IMR-90 (cell line): ENCODE measurements at regions not wholly inside any gene's neighbourhood (a gene's known extent, or its start where the extent isn't known, plus 50 kb on each side); places are given as distances from the start of the nearest gene placed in this dataset.

Experiments used
- ATAC-seq: fragments of 200-7000 bp; cut with Tn5 transposase; 2 replicates; pipeline ENCODE4 v1.9.1; 2020; ENCODE audit warnings: low read depth, mild to moderate bottlenecking, moderate library complexity
- BruUV-seq: library from RNA; stranded (reverse); fragments of 400-500 nt; replicated peaks from 2 replicates; lab custom pipeline; 2021; lab: Mats Ljungman, UMichigan
- CTCF ChIA-PET: fragments of 300-600 bp; formaldehyde crosslinking; extraction: SDS; loops from one replicate; lab custom pipeline; 2021; ENCODE audit warnings: antibody characterized with exemption; lab: Yijun Ruan, JAX
- POLR2A ChIA-PET: fragments of 300-600 bp; sonication (Branson Sonifier 250); formaldehyde crosslinking; loops from one replicate; lab custom pipeline; 2022; ENCODE audit warnings: antibody characterized with exemption; ENCODE audit not compliant: unreplicated experiment; lab: Charles Lee
- DNase-seq: peaks from one replicate; pipeline ENCODE4 v3.0.0; 2013
- H2AFZ ChIP-seq: replicated peaks from 2 replicates; pipeline ENCODE3; 2013; ENCODE audit warnings: low read length, mild to moderate bottlenecking; ENCODE audit not compliant: poor library complexity
- H2AK5ac ChIP-seq: 2 replicates; pipeline ENCODE4 v1.6.1; 2013; ENCODE audit warnings: low read depth, low read length, inconsistent platforms
- H2AK9ac ChIP-seq: replicated peaks from 2 replicates; pipeline ENCODE3; 2013; ENCODE audit warnings: mild to moderate bottlenecking, low read depth, low read length, moderate library complexity; ENCODE audit not compliant: poor library complexity
- H2BK120ac ChIP-seq: 2 replicates; pipeline ENCODE4 v1.6.1; 2013; ENCODE audit warnings: low read depth, low read length, inconsistent platforms
- H2BK15ac ChIP-seq: 3 replicates; pipeline ENCODE4 v1.6.1; 2013; ENCODE audit warnings: low read depth, low read length, inconsistent platforms
- H2BK20ac ChIP-seq: 2 replicates; pipeline ENCODE4 v1.6.1; 2013; ENCODE audit warnings: low read depth, mild to moderate bottlenecking, inconsistent platforms, low read length, moderate library complexity
- H2BK5ac ChIP-seq: 2 replicates; pipeline ENCODE4 v1.6.1; 2013; ENCODE audit warnings: mild to moderate bottlenecking, low read depth, low read length, inconsistent platforms; ENCODE audit not compliant: poor library complexity, severe bottlenecking
- H3K14ac ChIP-seq: replicated peaks from 2 replicates; pipeline ENCODE4 v1.6.1; 2013; ENCODE audit warnings: low read depth, low read length, inconsistent platforms
- H3K18ac ChIP-seq: 2 replicates; pipeline ENCODE4 v1.6.1; 2013; ENCODE audit warnings: low read depth, low read length, control low read depth
- H3K23ac ChIP-seq: 2 replicates; pipeline ENCODE4 v1.6.1; 2013; ENCODE audit warnings: low read depth, low read length, inconsistent platforms
- H3K27ac ChIP-seq: 2 replicates; pipeline ENCODE4 v1.5.1; 2013; ENCODE audit warnings: mild to moderate bottlenecking, control low read depth, low read length; ENCODE audit not compliant: insufficient read depth
- H3K27me3 ChIP-seq: 2 replicates; pipeline ENCODE4 v1.6.1; 2013; ENCODE audit warnings: low read length; ENCODE audit not compliant: control insufficient read depth, insufficient read depth
- H3K36me3 ChIP-seq: 2 replicates; pipeline ENCODE4 v1.6.1; 2013; ENCODE audit warnings: low read length, mixed read lengths; ENCODE audit not compliant: control insufficient read depth, insufficient read depth
- H3K4ac ChIP-seq: 2 replicates; pipeline ENCODE4 v1.6.1; 2013; ENCODE audit warnings: low read depth, low read length, inconsistent platforms
- H3K4me1 ChIP-seq: 2 replicates; pipeline ENCODE4 v1.6.1; 2013; ENCODE audit warnings: low read length, mixed read lengths; ENCODE audit not compliant: control insufficient read depth, insufficient read depth
- H3K4me2 ChIP-seq: 2 replicates; pipeline ENCODE4 v1.6.1; 2013; ENCODE audit warnings: low read depth, mild to moderate bottlenecking, control low read depth, low read length, moderate library complexity
- H3K4me3 ChIP-seq: 2 replicates; pipeline ENCODE4 v1.5.1; 2013; ENCODE audit warnings: low read depth, mild to moderate bottlenecking, control low read depth, low read length, moderate library complexity; ENCODE audit not compliant: insufficient read depth
- H3K56ac ChIP-seq: 2 replicates; pipeline ENCODE4 v1.6.1; 2013; ENCODE audit warnings: low read length, inconsistent platforms; ENCODE audit not compliant: insufficient read depth; ENCODE audit errors: extremely low read depth
- H3K79me1 ChIP-seq, 2 experiments: 2 replicates each; pipeline ENCODE4 v1.6.1; 2013; ENCODE audit warnings: low read length in 2 of 2, inconsistent platforms in 1 of 2, low read depth in 1 of 2
- H3K9ac ChIP-seq: 2 replicates; pipeline ENCODE4 v1.6.1; 2013; ENCODE audit warnings: low read depth, low read length, control low read depth
- H3K9me1 ChIP-seq: 2 replicates; pipeline ENCODE4 v1.6.1; 2013; ENCODE audit warnings: low read length, inconsistent platforms; ENCODE audit not compliant: insufficient read depth
- H3K9me3 ChIP-seq: 2 replicates; pipeline ENCODE4 v1.6.1; 2013; ENCODE audit warnings: low read length; ENCODE audit not compliant: control insufficient read depth, insufficient read depth
- H4K20me1 ChIP-seq: 2 replicates; pipeline ENCODE4 v1.6.1; 2013; ENCODE audit warnings: low read length, inconsistent platforms; ENCODE audit not compliant: insufficient read depth
- H4K5ac ChIP-seq: 2 replicates; pipeline ENCODE4 v1.6.1; 2013; ENCODE audit warnings: mild to moderate bottlenecking, low read depth, low read length, control low read depth
- H4K8ac ChIP-seq, 2 experiments: 2 replicates each; pipeline ENCODE4 v1.6.1; 2013; ENCODE audit warnings: low read depth in 2 of 2, low read length in 2 of 2, control low read depth in 1 of 2, inconsistent platforms in 1 of 2
- H4K91ac ChIP-seq: 2 replicates; pipeline ENCODE4 v1.6.1; 2013; ENCODE audit warnings: low read depth, low read length, inconsistent platforms; ENCODE audit not compliant: insufficient read depth
- BHLHE40 ChIP-seq: fragments of 150-350 bp; IDR thresholded peaks from 2 replicates; pipeline ENCODE4 v1.6.1; 2016; ENCODE audit warnings: mild to moderate bottlenecking, low read depth, low read length
- CEBPB ChIP-seq: IDR thresholded peaks from 2 replicates; pipeline ENCODE4 v1.6.1; 2012; ENCODE audit warnings: low read depth, low read length, improper control_type of control experiment
- CHD1 ChIP-seq: IDR thresholded peaks from 2 replicates; pipeline ENCODE4 v1.6.1; 2012; ENCODE audit warnings: low read depth, low read length, improper control_type of control experiment
- ELK1 ChIP-seq: fragments of 150-350 bp; IDR thresholded peaks from 2 replicates; pipeline ENCODE4 v1.6.1; 2016; ENCODE audit warnings: low read depth, mild to moderate bottlenecking, low read length, moderate library complexity, borderline replicate concordance
- FOS ChIP-seq: fragments of 150-350 bp; IDR thresholded peaks from 2 replicates; pipeline ENCODE4 v1.6.1; 2016; ENCODE audit warnings: low read depth, low read length
- MAFK ChIP-seq: IDR thresholded peaks from 2 replicates; pipeline ENCODE4 v1.6.1; 2012; ENCODE audit warnings: low read depth, low read length, improper control_type of control experiment
- MAZ ChIP-seq: IDR thresholded peaks from 2 replicates; pipeline ENCODE4 v1.6.1; 2012; ENCODE audit warnings: low read depth, mild to moderate bottlenecking, low read length, improper control_type of control experiment, moderate library complexity, borderline replicate concordance
- MXI1 ChIP-seq: IDR thresholded peaks from 2 replicates; pipeline ENCODE4 v1.6.1; 2012; ENCODE audit warnings: low read depth, mild to moderate bottlenecking, low read length, moderate library complexity, borderline replicate concordance
- NFE2L2 ChIP-seq: fragments of 150-350 bp; IDR thresholded peaks from 2 replicates; pipeline ENCODE4 v1.6.1; 2016; ENCODE audit warnings: low read depth, mild to moderate bottlenecking, low read length
- POLR2A ChIP-seq: IDR thresholded peaks from 2 replicates; pipeline ENCODE4 v1.6.1; 2012; ENCODE audit warnings: mild to moderate bottlenecking, low read depth, low read length
- RAD21 ChIP-seq: IDR thresholded peaks from 2 replicates; pipeline ENCODE4 v1.6.1; 2012; ENCODE audit warnings: low read length, improper control_type of control experiment
- RCOR1 ChIP-seq: IDR thresholded peaks from 2 replicates; pipeline ENCODE4 v1.6.1; 2012; ENCODE audit warnings: mild to moderate bottlenecking, low read length, improper control_type of control experiment; ENCODE audit not compliant: insufficient replicate concordance
- RFX5 ChIP-seq: IDR thresholded peaks from 2 replicates; pipeline ENCODE4 v1.8.0; 2012; ENCODE audit warnings: low read depth, mild to moderate bottlenecking, low read length, moderate library complexity
- SMC3 ChIP-seq: fragments of 150-350 bp; IDR thresholded peaks from 2 replicates; pipeline ENCODE4 v1.6.1; 2016; ENCODE audit warnings: low read depth, mild to moderate bottlenecking, antibody characterized with exemption, low read length, moderate library complexity
- WGBS, 2 experiments: methylation state at CpG; one replicate each; pipeline versions ENCODE4 v1.1.5 to v1.1.7; 2013; ENCODE audit warnings: missing lambda C conversion rate in 2 of 2; ENCODE audit not compliant: insufficient read length in 1 of 2; ENCODE audit errors: extremely low coverage in 2 of 2; 5-methylcytosine and 5-hydroxymethylcytosine counted together
- dilution Hi-C: fragments of 300-500 bp; cut with HindIII; formaldehyde crosslinking; loops from one replicate; pipeline ENCODE4 v1.14.3; 2018; ENCODE audit warnings: low sequenced_read_pairs; ENCODE audit not compliant: unreplicated experiment
- in situ Hi-C: fragments of 300-500 bp; cut with MboI; formaldehyde crosslinking; loops from 3 replicates; pipeline ENCODE4 v1.14.3; 2019; ENCODE audit warnings: low sequenced_read_pairs, inconsistent platforms, mixed read lengths
- intact Hi-C: fragments of 100-400 bp; cut with micrococcal nuclease; formaldehyde crosslinking; loops from 2 replicates; pipeline ENCODE4 v1.10.0; 2022
- TF ChIP-seq, protein P1 (sequence below): conservative IDR thresholded peaks from 2 replicates; pipeline ENCODE4 v1.5.1; 2012; ENCODE audit warnings: mild to moderate bottlenecking, low read depth, low read length, improper control_type of control experiment
- TF ChIP-seq, protein P2 (sequence below): fragments of 150-350 bp; IDR thresholded peaks from 2 replicates; pipeline ENCODE4 v1.6.1; 2017; ENCODE audit warnings: mild to moderate bottlenecking, antibody characterized with exemption, low read length, low read depth

- Histone ChIP-seq H3K18ac (no peak overlapping the region), H3K4me3 (no peak overlapping the region), H4K20me1 (no peaks in the 10 kb centered on the region; the same call in 1 of the 2 replicates), H3K4ac (no peak overlapping the region), H2BK20ac (no peak overlapping the region), H3K4me2 (no peak overlapping the region), H3K27me3 (peaks cover 6% of the 10 kb centered on the region), H2BK15ac (no peak overlapping the region), H3K27ac (no peak overlapping the region), H3K36me3 (no peaks in the 10 kb centered on the region), H3K4me1 (peaks cover 6% of the 10 kb centered on the region; the same call in 1 of the 2 replicates), H3K79me1 (no peaks in the 10 kb centered on the region), H2AK5ac (no peak overlapping the region), H2BK120ac (no peak overlapping the region), H3K56ac (no peak overlapping the region), H4K91ac (no peak overlapping the region), H2BK5ac (no peak overlapping the region), H2AFZ (no peak overlapping the region), H2AK9ac (no peak overlapping the region), H4K5ac (no peak overlapping the region), H3K23ac (no peak overlapping the region), H3K9ac (no peak overlapping the region), H4K8ac (no peak overlapping the region), H3K9me1 (peaks cover 7% of the 10 kb centered on the region; the same call in 1 of the 2 replicates), H3K9me3 (no peaks in the 10 kb centered on the region), H3K14ac (no peak overlapping the region)
- in situ Hi-C loops (loop anchor here (5.0 kb wide), 1 partner anchor 194 kb away; no protein-coding TSS in a partner anchor), dilution Hi-C loops (no loop called here), intact Hi-C loops (loop anchor here (5.0 kb wide), 1 partner anchor 409 kb away; no protein-coding TSS in a partner anchor)
- no peak for DNase-seq
- no peak for ATAC-seq
- BruUV-seq, result no TSS peak
- 79% methylated on average over 8 of the region's 12 CpGs; no CpG with 5 or more reads in 1 of the 2 experiments for WGBS, 2 experiments
- ChIA-PET CTCF (no interaction called here), POLR2A (no interaction called here)
- TF ChIP-seq ELK1 (no peak), RFX5 (no peak), MAFK (no peak), MXI1 (no peak), NFE2L2 (no peak), FOS (no peak), CEBPB (no peak), CHD1 (no peak), POLR2A (no peak), RAD21 (no peak), RCOR1 (no peak), MAZ (no peak), SMC3 (no peak), BHLHE40 (no peak)
- TF ChIP-seq, protein P1, sequence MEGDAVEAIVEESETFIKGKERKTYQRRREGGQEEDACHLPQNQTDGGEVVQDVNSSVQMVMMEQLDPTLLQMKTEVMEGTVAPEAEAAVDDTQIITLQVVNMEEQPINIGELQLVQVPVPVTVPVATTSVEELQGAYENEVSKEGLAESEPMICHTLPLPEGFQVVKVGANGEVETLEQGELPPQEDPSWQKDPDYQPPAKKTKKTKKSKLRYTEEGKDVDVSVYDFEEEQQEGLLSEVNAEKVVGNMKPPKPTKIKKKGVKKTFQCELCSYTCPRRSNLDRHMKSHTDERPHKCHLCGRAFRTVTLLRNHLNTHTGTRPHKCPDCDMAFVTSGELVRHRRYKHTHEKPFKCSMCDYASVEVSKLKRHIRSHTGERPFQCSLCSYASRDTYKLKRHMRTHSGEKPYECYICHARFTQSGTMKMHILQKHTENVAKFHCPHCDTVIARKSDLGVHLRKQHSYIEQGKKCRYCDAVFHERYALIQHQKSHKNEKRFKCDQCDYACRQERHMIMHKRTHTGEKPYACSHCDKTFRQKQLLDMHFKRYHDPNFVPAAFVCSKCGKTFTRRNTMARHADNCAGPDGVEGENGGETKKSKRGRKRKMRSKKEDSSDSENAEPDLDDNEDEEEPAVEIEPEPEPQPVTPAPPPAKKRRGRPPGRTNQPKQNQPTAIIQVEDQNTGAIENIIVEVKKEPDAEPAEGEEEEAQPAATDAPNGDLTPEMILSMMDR, result no peak
- TF ChIP-seq, protein P2, sequence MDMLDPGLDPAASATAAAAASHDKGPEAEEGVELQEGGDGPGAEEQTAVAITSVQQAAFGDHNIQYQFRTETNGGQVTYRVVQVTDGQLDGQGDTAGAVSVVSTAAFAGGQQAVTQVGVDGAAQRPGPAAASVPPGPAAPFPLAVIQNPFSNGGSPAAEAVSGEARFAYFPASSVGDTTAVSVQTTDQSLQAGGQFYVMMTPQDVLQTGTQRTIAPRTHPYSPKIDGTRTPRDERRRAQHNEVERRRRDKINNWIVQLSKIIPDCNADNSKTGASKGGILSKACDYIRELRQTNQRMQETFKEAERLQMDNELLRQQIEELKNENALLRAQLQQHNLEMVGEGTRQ, result no peak
Measured at GRCh38 chr9:124128568-124129166, 117.1 kb downstream of the LHX2 start.
